CD1c-positive myeloid dendritic cell (primary cell): ENCODE measurements at regions not wholly inside any gene's neighbourhood (a gene's known extent, or its start where the extent isn't known, plus 50 kb on each side); places are given as distances from the start of the nearest gene placed in this dataset.
"Not testable (repeated sequence)": the region's sequence is repeated elsewhere in the genome, so short reads cannot be mapped to it uniquely, and the experiment has no call there.

ENCODE experiments used
- DNase-seq: peaks from one replicate; pipeline ENCODE4 v3.0.0-alpha.2; 2016; ENCODE audit errors: extremely low spot score

DNA sequence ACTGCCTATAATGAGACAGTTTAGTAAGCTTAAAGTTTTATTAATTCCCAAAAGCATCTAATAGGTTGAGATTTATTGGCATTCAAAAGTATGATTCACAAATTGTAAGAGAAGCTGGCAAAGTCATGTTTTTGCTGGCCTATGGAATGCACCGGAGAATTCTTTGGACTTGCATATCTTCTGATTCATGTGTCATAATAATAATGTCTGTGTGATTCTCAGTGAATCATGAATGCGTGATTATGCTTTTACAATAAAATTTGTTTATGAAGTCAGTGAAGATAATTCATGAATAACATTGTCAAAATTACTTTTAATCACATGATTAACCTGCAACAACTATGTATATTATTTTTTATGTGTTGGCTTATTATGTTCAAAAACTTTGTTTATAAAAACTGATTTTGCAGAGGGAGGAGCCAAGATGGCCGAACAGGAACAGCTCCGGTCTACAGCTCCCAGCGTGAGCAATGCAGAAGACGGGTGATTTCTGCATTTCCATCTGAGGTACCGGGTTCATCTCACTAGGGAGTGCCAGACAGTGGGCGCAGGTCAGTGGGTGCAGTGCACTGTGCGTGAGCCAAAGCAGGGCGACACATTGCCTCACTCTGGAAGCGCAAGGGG lies 389.2 kb downstream of the SRGAP2C start:
- not testable (repeated sequence) for DNase-seq

GRCh38 chr1:121574505-121574899 lies 389.7 kb downstream of the SRGAP2C start:
- DNase-seq, result not testable (repeated sequence)

DNA sequence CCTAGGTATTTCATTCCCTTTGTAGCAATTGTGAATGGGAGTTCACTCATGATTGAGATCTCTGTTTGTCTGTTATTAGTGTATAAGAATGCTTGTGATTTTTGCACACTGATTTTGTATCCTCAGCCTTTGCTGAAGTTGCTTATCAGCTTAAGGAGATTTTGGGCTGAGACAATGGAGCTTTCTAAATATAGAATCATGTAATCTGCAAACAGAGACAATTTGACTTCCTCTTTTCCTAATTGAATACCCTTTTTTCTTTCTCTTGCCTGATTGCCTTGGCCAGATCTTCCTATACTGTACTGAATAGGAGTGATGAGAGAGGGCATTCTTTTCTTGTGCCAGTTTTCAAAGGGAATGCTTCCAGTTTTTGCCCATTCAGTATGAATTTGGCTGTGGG lies 398.1 kb downstream of the SRGAP2C start:
- DNase-seq, result not testable (repeated sequence)

GRCh38 chr1:121586369-121587229 lies 401.8 kb downstream of the SRGAP2C start:
- DNase-seq, result no peak

GRCh38 chr1:121587230-121587569 lies 402.4 kb downstream of the SRGAP2C start:
- no peak for DNase-seq

DNA sequence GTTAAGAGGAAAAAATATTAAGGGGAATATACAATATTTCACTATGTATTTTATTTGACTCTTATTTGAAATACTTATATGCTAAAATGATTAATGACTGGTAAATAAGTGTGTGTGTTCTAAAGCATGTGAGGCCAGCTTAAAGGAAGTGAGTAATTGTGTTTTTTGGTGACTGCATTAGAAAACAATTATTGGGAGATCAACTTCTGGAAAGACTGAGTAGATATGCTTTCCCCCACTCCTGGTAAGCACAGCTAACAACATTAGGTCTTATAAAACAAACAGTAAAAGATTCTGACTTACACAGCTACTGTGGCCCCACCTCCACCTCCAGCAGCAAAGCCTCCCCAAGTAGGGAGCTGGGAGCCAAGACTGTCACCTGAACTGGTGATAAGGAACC lies 403.0 kb downstream of the SRGAP2C start:
- no peak for DNase-seq

GRCh38 chr1:121594096-121594495 lies 409.3 kb downstream of the SRGAP2C start:
- no peak for DNase-seq

DNA sequence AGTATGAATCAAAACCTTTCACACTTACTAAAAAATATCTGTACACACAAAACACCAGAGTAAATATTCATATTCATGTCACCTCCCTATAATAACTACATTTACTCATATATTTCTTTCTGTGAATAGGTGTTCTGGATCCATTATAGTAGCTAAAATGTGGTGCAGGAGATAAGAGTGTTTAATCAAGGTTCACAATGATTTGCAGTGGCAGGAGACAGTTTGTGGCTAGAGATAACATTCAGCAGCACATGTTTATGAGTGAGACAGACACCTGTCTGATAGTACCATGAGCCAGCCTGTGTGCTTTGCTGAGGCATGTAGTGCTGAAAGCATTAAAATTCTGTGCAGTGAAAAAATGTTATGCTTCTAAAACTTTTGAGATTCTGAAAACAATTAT lies 410.3 kb downstream of the SRGAP2C start:
- no peak for DNase-seq

DNA sequence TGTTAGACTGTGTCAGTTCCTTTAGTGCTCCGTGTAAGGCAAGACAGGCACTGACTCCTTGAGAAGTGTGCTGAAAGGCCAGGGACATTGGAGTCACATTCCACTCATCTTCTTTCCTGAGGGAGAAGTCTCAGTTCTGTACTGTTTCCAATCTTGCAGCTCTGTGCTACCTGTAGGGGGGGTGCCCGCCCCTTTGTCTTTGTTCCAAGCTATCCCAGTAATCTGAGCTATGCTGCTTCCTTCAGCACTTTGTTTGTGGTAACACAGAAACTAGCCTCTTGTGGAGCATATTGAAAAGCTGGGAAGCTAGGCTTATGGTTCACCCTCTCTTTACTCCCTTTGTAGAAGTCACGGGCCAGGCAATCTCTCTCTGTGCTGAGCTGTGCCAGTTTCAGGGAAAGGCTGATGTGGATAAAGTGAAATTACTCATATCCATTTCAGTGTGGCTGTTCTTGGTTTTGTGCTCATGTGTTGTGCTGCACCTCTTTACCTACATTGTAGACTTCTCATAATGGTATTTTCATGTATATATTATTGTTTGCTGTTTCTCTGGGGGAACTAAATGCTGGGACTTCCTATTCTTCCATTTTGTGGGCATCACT lies 420.2 kb downstream of the SRGAP2C start:
- DNase-seq, result not testable (repeated sequence)

DNA sequence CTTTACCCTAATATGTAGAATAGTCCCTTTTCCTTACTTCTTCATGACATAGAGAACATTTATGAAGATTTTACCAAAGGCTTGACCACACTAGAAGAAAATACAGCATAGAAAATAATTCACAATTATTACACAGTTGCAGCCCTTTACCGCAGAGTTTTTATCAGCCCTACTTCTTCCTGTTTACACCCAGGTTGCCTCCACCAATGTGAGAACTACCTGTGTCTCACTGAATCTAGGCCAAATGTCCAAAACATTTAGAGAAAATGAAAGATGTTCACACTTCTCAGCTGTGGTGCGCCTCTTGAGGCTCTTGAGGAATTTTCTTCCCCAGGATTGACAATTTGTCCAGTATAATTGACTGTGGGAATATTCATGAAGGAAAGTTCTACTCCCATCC lies 422.7 kb downstream of the SRGAP2C start:
- not testable (repeated sequence) for DNase-seq
